G401 (cell line): ENCODE measurements at regions not wholly inside any gene's neighbourhood (a gene's known extent, or its start where the extent isn't known, plus 50 kb on each side); places are given as distances from the start of the nearest gene placed in this dataset.

Source experiments
- DNase-seq: peaks from one replicate; pipeline ENCODE4 v3.0.0-alpha.2; 2015; ENCODE audit warnings: low spot score
- in situ Hi-C: cut with HindIII; loops from 2 replicates; pipeline ENCODE4 v1.10.0; 2016; ENCODE audit warnings: low sequenced_read_pairs, mixed read lengths

DNA sequence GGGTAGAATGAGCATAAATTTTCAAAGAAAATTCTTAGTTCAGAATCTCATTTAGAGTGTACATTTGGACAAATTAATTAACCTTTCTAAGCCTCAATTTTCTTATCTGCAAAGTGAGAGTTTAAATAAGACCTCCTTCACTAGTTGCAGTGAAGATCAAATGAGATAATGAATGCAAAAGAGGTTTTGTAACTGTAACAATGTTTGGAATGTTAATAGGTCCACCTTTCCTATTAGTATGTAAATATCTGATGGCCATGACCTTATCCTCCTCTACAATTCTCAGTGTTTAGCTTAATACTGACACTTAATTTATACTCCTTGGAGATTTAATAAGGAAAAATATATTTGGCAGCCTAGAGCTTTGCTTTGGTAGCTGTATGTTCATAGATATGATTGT is 138.8 kb downstream of the GABRG1 start:
- in situ Hi-C loops: no loop called here
- no peak for DNase-seq

DNA sequence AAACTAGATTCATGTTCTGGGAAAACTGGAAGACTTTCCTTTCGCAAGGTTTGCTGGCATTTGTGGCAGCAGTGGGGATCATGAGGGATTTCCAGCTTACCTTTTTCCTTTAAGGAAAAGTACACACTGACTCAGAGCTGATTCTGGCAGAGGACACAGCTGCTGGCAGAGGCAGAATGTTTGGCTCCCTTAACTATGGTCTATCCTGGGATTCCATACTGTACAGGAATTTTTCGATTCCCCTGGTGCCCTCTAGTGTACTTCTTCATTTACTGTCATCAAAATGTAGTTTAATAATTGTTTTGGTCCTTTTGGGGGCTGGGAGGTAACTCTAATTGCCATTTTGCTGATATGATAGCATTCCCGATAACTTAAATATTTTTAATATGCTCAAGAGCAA is 152.7 kb downstream of the GABRG1 start:
- in situ Hi-C loops: no loop called here
- DNase-seq: no peak

DNA sequence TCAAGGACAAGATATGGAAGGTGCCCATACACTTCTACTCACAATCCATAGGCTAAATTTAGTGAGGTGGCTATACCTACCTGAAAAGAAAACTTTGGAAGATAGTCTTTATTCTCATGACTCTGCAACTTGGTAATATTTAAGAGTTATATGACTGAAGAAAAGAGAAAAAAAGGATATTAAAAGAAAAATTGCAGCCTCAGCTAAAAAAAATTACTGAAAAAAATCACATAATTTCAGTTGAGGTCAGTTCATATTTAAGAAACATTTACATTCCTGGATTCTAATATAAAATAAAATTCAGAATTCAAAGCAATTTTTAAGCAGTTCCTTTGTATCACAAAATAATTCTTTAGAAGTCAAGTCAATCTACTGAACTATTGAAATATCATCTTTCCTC is 166.5 kb downstream of the GABRG1 start:
- DNase-seq: no peak
- in situ Hi-C loops: no loop called here

DNA sequence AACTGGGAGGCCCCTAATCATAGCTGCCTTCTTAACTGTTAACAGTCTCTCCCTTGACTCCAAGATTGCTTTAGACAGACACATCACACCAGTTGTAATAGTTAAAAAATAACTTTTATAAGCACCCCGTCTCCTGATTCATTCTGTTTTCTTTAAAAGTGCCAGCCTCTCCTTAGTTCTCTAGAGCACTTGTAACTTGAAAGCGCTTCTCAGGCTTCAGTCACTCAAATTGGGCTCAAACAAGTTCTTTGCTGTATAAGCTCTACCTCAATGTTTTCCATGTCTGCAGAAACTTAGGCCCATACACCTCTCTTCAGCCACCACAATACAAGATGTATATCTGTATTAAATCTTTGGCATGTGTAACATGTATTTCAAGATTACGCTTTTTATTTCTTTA is 169.6 kb downstream of the GABRG1 start:
- DNase-seq: no peak
- in situ Hi-C loops: no loop called here

DNA sequence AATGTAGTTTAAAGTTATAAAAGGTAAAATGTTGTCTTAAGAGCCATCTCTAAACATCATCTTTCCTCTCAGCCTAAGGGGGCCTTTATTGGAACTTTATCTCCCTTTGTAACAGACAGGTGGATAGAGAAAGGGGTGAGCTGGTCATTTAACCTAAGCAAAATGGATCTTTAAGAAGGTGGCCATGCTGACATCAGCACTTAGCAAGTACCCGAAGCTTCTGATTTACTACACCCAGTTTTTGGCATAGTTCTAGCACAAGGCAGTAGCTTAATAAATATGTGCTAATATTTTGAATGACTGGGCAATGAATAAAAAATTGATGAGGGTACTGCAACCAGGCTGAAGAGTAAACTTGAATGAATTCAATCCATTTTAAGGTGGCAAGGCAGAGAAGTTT is 172.7 kb downstream of the GABRG1 start:
- in situ Hi-C loops: no loop called here

DNA sequence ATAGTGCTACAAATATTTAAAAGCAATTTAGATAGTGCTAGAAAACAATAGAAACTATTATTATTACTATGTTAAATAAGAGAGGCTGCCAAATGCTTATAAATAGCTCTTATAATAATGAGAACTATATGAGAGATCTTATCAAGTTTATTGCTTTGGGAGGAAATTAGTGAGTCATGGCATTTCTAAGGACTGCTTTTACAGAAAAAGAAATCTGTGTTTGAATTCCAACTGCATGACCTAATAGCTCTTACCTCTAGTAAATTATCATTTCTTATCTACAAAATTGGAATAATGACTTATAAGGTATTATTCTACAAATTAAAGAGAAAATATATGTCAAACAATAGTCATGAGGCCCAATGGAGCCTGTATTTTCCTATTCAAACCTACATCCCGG is 177.2 kb downstream of the GABRG1 start:
- no peak for DNase-seq
- in situ Hi-C loops: no loop called here

More for the DNA sequence above, 172.7 kb downstream of the GABRG1 start:
- no peak for DNase-seq

DNA sequence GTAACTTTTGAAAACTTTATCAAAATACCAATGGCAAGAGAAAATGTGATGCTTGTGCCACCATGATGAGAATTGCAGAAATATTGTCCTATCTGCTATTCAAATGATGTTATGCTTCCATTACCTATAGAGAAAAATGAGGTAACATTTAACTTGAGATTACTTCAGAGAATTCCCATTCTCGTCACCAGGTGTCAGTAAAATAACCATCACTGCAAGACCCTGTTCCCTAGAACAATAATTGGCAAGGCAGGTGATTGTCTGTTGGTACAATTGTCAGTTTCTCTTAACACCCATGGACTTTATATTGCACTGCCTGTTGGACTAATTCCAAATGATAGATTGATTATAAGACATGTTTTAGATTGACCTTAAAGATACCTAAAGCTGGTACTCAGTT is 179.9 kb downstream of the GABRG1 start:
- in situ Hi-C loops: no loop called here

DNA sequence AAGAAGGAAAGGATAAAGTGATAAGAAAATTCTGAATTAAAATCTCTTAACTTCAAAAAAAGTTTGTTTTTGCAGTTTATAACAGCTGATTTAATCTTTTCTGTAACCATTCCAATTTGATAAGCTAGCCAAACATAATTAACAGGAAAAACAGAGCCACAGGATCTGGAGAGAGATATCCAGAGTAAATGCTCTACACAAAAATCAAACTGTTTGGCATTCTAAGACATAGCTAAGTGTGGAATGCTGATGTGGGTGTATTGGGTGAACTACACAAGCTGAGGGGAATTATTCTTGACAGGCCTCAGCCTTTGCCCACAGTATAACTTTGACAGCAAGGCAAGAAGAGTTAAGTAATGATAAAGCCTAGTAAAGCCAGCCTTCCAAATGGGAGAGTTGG is 184.8 kb downstream of the GABRG1 start:
- in situ Hi-C loops: no loop called here
- DNase-seq: no peak

More for the DNA sequence above, 179.9 kb downstream of the GABRG1 start:
- peak; percentile 8 for DNase-seq

DNA sequence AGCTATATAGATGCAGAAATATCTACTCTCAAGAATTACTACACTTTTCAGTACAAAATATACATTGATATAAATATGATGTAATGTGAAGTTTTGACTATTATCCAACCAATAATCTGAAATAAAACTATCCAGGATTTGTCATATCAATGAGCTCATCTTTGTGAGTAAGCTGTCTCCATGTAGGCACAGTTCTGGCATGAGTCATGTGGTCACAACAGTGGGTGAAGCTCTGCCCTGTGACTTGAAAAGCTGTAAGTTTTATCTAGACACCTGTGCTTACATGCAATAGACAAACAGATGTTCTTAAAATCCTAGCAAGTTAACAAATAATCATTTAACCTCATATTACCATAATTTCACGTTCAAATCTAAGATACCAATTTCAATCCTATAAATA is 192.7 kb downstream of the GABRG1 start:
- in situ Hi-C loops: no loop called here
- DNase-seq: no peak

DNA sequence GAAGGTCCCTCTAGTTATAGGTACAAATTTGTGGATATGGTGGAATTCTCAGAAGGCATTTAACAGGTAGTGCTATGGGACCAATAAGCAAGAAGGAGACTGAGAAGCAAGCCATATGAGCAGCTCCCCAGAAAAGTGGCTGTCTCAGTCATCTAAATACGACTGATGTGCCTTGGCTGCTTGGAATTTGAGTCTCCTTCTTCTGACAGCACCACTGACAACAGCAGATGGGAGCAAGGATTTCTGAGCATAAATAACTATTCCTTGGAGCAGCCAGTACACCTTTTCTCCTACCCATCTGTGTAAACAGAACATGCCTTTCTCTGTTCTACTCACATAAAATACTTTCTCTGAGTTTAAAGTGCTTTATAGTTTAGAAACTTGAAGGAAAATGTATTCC is 196.2 kb downstream of the GABRG1 start:
- in situ Hi-C loops: no loop called here

DNA sequence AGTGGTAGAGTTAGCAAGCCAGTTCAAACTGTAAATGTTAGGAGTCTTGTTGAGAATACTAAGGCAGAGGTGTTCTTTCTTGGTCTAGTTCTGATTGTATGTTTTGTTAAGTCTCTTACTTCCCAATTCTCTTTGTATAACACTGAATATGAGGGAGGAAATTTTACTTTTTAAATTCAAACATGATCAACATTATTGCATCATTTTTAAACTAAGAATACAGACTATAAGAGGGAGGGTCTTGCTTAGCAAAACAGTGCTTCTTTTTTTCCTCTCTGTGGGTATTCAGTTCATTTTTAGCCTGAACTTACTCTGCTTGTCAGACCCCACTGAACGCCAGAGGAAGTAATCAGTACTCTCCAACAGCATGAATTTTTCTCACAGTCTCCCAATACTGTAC is 198.0 kb downstream of the GABRG1 start:
- DNase-seq: no peak
- in situ Hi-C loops: no loop called here

More for the DNA sequence above, 196.2 kb downstream of the GABRG1 start:
- no peak for DNase-seq

DNA sequence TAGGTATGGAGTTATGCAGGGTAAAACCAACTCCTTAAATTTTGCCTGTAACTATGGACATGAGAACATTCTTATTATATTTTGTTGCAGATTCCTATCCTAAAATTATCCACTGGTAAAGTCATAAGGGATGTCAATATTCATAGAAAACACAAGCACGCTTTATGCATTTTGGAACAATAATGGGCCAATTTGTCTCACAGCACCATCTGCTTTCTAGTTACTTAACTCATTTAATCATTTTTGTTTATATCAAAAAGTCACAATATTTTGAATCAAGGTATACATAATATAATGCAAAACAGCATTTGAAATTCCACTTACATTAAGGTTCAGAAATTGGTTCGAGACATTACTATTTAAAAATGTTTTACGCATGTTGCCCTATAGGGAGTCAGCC is 203.0 kb downstream of the GABRG1 start:
- DNase-seq: no peak

DNA sequence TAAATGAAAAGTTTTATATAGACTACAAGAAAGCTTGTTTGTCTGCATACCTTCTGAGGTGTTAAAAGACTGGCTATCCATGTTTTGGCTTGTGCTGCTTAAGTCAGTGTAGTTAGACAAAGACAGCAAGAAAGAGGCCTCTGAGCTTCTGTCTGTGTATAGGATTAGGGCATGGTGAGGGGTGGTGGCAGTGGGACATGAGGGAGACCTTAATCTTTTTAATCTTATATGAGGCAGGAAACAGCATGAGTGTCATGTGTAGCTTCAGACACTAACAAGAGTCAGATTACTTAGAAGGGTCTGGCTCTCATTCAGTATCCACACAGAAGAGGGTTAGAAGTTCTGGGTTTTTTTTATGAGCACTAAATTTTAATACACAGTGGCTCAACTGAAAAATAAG is 213.3 kb downstream of the GABRG1 start:
- in situ Hi-C loops: no loop called here
- DNase-seq: no peak

More for the DNA sequence above, 203.0 kb downstream of the GABRG1 start:
- in situ Hi-C loops: no loop called here

DNA sequence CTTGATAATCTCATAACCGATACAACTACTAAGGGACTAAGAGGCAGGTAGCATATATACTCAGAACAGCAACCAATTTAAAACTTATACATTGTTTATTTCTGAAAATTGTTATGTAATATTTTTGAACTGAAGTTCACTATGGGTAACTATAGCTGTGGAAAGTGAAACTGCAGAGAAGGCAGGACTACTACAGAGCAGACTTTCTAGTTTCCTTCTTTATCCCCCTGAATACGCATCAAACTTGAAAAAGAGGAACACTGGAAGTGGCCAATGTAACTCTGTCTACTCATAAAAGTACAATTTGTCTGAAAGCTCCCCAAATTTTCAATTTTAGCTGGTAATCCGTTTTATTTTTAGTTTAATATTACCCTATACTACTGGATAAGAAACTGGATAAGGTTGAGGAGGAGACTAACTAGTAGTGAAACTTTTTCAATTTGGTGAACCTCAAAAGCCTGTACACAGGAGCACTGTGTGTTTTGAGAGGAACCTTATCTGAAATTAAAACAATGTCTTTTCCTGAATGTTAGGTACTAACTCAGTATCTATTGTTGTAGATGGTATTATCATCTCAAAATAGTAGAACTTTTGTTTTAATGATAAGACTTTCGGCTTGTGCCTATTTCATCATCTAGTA is 225.8 kb downstream of the GABRG1 start:
- DNase-seq: no peak
- in situ Hi-C loops: no loop called here

DNA sequence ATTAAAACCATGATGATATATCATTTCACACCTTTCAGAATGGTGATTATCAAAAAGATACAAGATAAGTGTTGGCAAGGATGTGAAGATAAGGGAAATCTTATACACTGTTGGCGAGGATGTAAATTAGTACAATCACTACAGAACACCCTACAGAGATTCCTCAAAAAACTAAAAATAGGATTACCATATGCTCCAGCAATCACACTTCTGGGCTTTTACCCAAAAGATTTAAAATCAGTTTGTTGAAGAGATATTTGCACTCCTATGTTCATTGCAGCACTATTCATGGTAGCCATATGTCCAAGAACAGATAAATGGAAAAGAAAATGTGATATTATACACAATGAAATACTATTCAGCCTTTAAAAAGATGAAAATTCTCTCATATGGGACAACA is 240.4 kb downstream of the GABRG1 start:
- in situ Hi-C loops: loop anchor here (5.0 kb wide), 1 partner anchor 41 kb away; no protein-coding TSS in a partner anchor
- no peak for DNase-seq

DNA sequence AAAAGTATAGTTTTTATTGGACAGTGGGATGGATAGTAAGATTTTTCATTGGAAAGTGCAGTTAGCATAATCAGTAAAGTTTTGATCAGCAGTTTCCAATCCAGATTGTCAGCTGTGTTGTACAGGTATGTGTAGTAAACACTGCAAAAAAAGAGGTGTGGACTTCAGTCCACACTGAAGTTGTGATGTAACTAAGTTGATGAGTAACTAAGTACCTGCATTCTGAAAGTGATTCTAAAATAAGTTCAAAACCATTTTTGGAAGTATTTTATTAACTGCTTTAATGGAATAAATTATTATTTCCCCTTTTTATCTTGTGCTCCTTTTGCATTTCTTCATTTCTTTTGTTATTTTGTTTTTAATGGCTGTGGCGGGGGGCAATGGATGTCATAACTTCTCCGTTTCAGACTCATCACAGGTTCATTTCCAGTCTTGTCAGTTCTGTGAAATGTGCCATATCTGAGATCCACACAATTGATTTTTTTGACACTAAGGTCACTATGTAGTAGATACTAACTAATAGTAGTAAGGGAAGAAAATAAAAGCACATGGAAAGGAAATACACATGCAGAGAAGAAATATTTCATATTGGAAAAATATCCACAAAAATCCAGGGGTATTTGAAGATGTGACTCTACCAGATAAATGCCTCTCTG is 247.5 kb downstream of the GABRG1 start:
- DNase-seq: no peak
- in situ Hi-C loops: no loop called here

DNA sequence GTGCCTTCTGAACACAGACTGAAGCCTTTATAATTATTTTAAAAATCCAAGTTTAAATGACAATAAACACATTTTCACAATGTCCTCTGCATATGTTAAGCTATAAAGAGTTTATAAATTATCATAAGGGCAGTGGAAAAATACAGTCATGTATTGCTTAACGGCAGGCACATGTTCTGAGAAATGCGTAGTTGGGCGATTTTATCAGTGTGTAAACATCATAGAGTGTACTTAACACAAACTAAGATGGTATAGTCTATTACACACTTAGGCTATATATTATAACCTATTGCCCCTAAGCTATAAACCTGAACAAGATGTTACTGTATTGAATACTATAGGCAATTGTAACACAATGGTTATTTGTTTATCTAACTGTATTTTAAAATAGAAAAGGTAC is 254.7 kb downstream of the GABRG1 start:
- in situ Hi-C loops: no loop called here
- no peak for DNase-seq

DNA sequence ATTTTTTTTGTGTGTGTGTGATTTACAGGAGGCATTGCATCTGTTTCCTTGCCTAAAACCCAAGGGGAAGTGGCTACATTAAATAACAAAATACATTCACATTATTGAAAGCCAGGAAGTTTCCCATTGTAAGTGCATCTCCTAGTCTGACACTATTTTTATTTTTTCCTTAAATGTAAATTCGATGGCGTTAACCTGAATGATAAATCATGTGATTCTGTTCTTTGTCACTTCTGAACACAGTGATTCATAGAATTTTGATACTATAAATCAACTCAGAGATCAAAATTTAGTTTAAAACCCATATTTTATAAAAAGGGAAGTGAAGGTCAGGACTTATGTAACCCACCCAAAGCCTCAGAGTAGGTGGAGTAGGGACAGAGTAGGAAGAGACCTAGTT is 258.1 kb downstream of the GABRG1 start:
- in situ Hi-C loops: no loop called here
- no peak for DNase-seq

DNA sequence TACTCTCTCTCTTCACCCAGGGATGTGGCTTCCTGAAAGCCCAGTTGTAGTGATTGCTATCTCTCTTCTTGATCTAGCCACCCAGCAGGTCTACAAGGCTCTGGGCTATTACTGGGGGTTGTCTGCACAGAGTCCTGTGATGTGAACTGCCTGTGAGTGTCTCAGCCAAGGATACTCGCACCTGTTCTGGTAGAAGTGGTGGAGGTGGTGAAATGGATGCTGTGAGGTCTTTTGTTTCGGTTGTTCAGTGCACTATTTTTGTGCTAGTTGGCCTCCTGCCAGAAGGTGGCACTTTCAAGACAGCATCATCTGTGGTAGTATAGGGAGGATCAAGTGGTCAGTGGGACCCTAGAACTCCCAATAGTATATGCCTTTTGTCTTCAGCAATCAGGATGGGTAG is 268.0 kb downstream of the GABRG1 start:
- in situ Hi-C loops: no loop called here

DNA sequence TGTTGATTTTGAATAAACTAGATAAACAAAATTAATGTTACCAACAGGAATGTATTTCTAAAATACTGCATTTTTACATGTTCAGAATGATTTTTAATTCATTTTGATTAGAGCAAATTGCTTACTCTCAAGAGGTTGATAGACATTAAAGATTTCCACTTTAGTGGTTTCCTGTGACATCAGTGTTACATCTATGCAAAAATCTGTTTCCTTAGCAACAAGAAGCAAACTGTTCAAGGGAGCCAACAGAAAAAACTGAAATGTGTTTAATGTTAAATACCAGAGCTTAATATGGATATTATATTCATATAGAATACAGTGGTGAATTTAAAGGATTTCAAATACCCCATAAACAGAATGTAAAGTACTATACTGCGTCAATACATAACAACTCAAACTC is 277.8 kb downstream of the GABRG1 start:
- in situ Hi-C loops: no loop called here
- DNase-seq: no peak

More for the DNA sequence above, 268.0 kb downstream of the GABRG1 start:
- DNase-seq: no peak

DNA sequence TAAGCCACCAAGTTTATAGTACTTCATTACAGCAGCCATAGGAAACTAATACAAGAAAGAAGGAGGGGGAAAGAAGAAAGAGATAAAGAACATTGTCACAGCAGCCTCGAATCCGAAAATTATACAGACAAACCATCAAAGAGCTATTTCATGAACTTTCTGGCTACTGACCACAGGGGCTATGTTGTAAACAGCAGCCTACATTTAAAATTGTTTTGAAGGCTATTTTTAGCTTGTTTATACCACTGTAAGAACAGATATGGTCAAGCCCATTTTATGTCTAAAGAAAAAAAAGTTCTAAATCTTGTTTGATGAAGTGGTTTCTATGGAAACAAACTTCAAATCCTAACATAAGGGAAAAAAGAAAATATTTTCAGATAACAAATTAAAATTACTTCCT is 282.1 kb downstream of the GABRG1 start:
- in situ Hi-C loops: loop anchor here (5.0 kb wide), 1 partner anchor 41 kb away; no protein-coding TSS in a partner anchor
- DNase-seq: no peak
